WTC11 (cell line): ENCODE measurements at regions not wholly inside any gene's neighbourhood (a gene's known extent, or its start where the extent isn't known, plus 50 kb on each side); places are given as distances from the start of the nearest gene placed in this dataset.

Source experiments
- ATAC-seq: fragments of 200-7000 bp; cut with Tn5 transposase; 2 replicates; pipeline ENCODE4 v1.10.0; 2021; ENCODE audit warnings: mild to moderate bottlenecking, moderate library complexity
- CTCF ChIA-PET: fragments of 300-600 bp; sonication (Branson Sonifier 250); formaldehyde crosslinking; loops from one replicate; lab custom pipeline; 2021; ENCODE audit warnings: antibody characterized with exemption; lab: Charles Lee
- POLR2A ChIA-PET: fragments of 350-600 bp; sonication (Branson Sonifier 250); formaldehyde crosslinking; loops from one replicate; lab custom pipeline; 2021; ENCODE audit warnings: antibody characterized with exemption; lab: Charles Lee
- DNase-seq: peaks from one replicate; pipeline ENCODE4 v3.0.0; 2021; ENCODE audit warnings: low spot score
- H3K27ac Mint-ChIP-seq: 2 replicates; pipeline ENCODE4 v1.8.0; 2021; ENCODE audit warnings: mixed read lengths
- H3K27me3 Mint-ChIP-seq: 2 replicates; pipeline ENCODE4 v1.8.0; 2021; ENCODE audit warnings: low read depth, mild to moderate bottlenecking, moderate library complexity, mixed read lengths
- H3K36me3 Mint-ChIP-seq: 2 replicates; pipeline ENCODE4 v1.8.0; 2021; ENCODE audit warnings: mixed read lengths
- H3K4me1 Mint-ChIP-seq: 2 replicates; pipeline ENCODE4 v1.8.0; 2022; ENCODE audit warnings: mixed read lengths
- H3K4me3 Mint-ChIP-seq: 2 replicates; pipeline ENCODE4 v1.8.0; 2021; ENCODE audit warnings: mild to moderate bottlenecking, moderate library complexity, mixed read lengths
- H3K9me3 Mint-ChIP-seq: 2 replicates; pipeline ENCODE4 v1.8.0; 2021; ENCODE audit warnings: mixed read lengths
- CREB1 ChIP-seq: sonication (generic); formaldehyde crosslinking; IDR thresholded peaks from 2 replicates; pipeline ENCODE4 v1.8.0; 2023; ENCODE audit warnings: mild to moderate bottlenecking, missing genetic modification reagents
- EMX1 ChIP-seq: fragments of 250-450 bp; sonication (Bioruptor Pico); IDR thresholded peaks from 2 replicates; pipeline ENCODE4 v1.8.0; 2021; ENCODE audit warnings: mild to moderate bottlenecking
- GTF2I ChIP-seq: fragments of 250-450 bp; sonication (Bioruptor Pico); conservative IDR thresholded peaks from 2 replicates; pipeline ENCODE4 v1.4.0; 2021; ENCODE audit warnings: mild to moderate bottlenecking
- JUN ChIP-seq: sonication (generic); formaldehyde crosslinking; IDR thresholded peaks from 2 replicates; pipeline ENCODE4 v1.8.0; 2023; ENCODE audit warnings: mild to moderate bottlenecking, missing genetic modification reagents
- NFYB ChIP-seq: sonication (generic); formaldehyde crosslinking; conservative IDR thresholded peaks from 2 replicates; pipeline ENCODE4 v1.8.0; 2022; ENCODE audit warnings: low read depth, missing genetic modification reagents
- OVOL2 ChIP-seq: fragments of 250-450 bp; sonication (Bioruptor Pico); IDR thresholded peaks from 2 replicates; pipeline ENCODE4 v1.9.0; 2021; ENCODE audit warnings: mild to moderate bottlenecking, borderline replicate concordance
- ZNF138 ChIP-seq: sonication (generic); formaldehyde crosslinking; conservative IDR thresholded peaks from 2 replicates; pipeline ENCODE4 v1.8.1; 2022; ENCODE audit warnings: mild to moderate bottlenecking, moderate library complexity, missing genetic modification reagents
- ZNF232 ChIP-seq: sonication (generic); formaldehyde crosslinking; IDR thresholded peaks from 2 replicates; pipeline ENCODE4 v1.8.0; 2022; ENCODE audit warnings: mild to moderate bottlenecking, missing genetic modification reagents
- TF ChIP-seq, protein P1 (sequence below): sonication (generic); formaldehyde crosslinking; IDR thresholded peaks from 2 replicates; pipeline ENCODE4 v1.8.1; 2022; ENCODE audit warnings: missing genetic modification reagents, borderline replicate concordance
- TF ChIP-seq, protein P2 (sequence below): fragments of 250-450 bp; sonication (Bioruptor Pico); IDR thresholded peaks from 2 replicates; pipeline ENCODE4 v1.9.0; 2021; ENCODE audit warnings: moderate library complexity, mild to moderate bottlenecking, inconsistent platforms, borderline replicate concordance
- TF ChIP-seq, protein P3 (sequence below): fragments of 200-600 bp; IDR thresholded peaks from 2 replicates; pipeline ENCODE4 v1.8.0; 2022; ENCODE audit warnings: antibody characterized with exemption
- TF ChIP-seq, protein P4 (sequence below): sonication (generic); formaldehyde crosslinking; IDR thresholded peaks from 2 replicates; pipeline ENCODE4 v1.8.1; 2023; ENCODE audit warnings: mild to moderate bottlenecking, missing genetic modification reagents, moderate library complexity
- TF ChIP-seq, protein P5 (sequence below): sonication (generic); formaldehyde crosslinking; conservative IDR thresholded peaks from 2 replicates; pipeline ENCODE4 v1.8.1; 2023; ENCODE audit warnings: mild to moderate bottlenecking, low read depth, missing genetic modification reagents, moderate library complexity
- TF ChIP-seq, protein P6 (sequence below): sonication (generic); formaldehyde crosslinking; IDR thresholded peaks from 2 replicates; pipeline ENCODE4 v1.8.1; 2022; ENCODE audit warnings: low read depth, missing genetic modification reagents, borderline replicate concordance
- TF ChIP-seq, protein P7 (sequence below): sonication (generic); formaldehyde crosslinking; IDR thresholded peaks from 2 replicates; pipeline ENCODE4 v1.8.1; 2023; ENCODE audit warnings: mild to moderate bottlenecking, moderate library complexity, missing genetic modification reagents
- TF ChIP-seq, protein P8 (sequence below): sonication (generic); formaldehyde crosslinking; IDR thresholded peaks from 2 replicates; pipeline ENCODE4 v1.8.1; 2022; ENCODE audit warnings: mild to moderate bottlenecking, moderate library complexity, missing genetic modification reagents

DNA sequence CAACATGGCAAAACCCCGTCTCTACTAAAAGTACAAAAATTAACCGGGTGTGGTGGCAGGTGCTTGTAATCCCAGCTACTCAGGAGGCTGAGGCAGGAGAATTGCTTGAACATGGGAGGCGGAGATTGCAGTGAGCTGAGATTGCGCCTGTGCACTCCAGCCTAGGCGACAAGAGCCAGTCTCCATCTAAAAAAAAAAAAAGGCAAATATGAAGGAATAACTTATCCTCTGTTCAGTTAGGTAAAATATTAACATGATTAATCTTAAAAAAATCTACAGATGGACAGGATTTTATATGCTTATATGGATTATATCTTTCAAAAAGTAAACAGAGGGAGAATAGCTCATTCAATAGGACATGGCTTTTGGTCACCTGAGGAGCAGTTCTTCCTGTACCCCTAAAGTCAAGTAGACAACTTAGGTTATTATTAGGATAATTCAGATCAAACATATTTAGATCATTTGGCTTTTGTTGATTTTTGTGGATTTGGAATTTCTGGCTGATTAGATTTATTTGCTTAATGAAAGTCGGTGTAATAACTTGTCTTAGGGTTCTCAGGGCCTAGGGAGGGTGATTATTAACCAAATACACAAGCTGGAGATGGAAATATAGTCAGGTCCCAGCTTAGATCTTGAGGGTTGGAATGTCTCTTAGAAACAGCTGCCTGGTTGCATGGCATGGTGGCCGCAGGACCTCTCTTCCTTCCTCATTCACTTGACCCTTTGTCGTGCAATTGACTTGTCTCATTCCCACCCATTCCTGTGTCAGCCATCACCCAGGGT, 82.1 kb upstream of the ONECUT1 start:
- TF ChIP-seq CREB1 (CRISPR knock-in tag) = no peak
- TF ChIP-seq JUN (CRISPR knock-in tag) = no peak
- TF ChIP-seq, protein P1, sequence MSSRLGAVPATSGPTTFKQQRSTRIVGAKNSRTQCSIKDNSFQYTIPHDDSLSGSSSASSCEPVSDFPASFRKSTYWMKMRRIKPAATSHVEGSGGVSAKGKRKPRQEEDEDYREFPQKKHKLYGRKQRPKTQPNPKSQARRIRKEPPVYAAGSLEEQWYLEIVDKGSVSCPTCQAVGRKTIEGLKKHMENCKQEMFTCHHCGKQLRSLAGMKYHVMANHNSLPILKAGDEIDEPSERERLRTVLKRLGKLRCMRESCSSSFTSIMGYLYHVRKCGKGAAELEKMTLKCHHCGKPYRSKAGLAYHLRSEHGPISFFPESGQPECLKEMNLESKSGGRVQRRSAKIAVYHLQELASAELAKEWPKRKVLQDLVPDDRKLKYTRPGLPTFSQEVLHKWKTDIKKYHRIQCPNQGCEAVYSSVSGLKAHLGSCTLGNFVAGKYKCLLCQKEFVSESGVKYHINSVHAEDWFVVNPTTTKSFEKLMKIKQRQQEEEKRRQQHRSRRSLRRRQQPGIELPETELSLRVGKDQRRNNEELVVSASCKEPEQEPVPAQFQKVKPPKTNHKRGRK (CRISPR knock-in tag) = no peak
- TF ChIP-seq, protein P2, sequence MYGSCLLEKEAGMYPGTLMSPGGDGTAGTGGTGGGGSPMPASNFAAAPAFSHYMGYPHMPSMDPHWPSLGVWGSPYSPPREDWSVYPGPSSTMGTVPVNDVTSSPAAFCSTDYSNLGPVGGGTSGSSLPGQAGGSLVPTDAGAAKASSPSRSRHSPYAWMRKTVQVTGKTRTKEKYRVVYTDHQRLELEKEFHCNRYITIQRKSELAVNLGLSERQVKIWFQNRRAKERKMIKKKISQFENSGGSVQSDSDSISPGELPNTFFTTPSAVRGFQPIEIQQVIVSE (CRISPR knock-in tag) = no peak
- no peak for TF ChIP-seq EMX1 (CRISPR knock-in tag)
- no peak for TF ChIP-seq ZNF138 (CRISPR knock-in tag)
- TF ChIP-seq, protein P3, sequence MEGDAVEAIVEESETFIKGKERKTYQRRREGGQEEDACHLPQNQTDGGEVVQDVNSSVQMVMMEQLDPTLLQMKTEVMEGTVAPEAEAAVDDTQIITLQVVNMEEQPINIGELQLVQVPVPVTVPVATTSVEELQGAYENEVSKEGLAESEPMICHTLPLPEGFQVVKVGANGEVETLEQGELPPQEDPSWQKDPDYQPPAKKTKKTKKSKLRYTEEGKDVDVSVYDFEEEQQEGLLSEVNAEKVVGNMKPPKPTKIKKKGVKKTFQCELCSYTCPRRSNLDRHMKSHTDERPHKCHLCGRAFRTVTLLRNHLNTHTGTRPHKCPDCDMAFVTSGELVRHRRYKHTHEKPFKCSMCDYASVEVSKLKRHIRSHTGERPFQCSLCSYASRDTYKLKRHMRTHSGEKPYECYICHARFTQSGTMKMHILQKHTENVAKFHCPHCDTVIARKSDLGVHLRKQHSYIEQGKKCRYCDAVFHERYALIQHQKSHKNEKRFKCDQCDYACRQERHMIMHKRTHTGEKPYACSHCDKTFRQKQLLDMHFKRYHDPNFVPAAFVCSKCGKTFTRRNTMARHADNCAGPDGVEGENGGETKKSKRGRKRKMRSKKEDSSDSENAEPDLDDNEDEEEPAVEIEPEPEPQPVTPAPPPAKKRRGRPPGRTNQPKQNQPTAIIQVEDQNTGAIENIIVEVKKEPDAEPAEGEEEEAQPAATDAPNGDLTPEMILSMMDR = no peak
- TF ChIP-seq ZNF232 (CRISPR knock-in tag) = no peak
- TF ChIP-seq, protein P4, sequence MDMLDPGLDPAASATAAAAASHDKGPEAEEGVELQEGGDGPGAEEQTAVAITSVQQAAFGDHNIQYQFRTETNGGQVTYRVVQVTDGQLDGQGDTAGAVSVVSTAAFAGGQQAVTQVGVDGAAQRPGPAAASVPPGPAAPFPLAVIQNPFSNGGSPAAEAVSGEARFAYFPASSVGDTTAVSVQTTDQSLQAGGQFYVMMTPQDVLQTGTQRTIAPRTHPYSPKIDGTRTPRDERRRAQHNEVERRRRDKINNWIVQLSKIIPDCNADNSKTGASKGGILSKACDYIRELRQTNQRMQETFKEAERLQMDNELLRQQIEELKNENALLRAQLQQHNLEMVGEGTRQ (CRISPR knock-in tag) = no peak
- TF ChIP-seq, protein P5, sequence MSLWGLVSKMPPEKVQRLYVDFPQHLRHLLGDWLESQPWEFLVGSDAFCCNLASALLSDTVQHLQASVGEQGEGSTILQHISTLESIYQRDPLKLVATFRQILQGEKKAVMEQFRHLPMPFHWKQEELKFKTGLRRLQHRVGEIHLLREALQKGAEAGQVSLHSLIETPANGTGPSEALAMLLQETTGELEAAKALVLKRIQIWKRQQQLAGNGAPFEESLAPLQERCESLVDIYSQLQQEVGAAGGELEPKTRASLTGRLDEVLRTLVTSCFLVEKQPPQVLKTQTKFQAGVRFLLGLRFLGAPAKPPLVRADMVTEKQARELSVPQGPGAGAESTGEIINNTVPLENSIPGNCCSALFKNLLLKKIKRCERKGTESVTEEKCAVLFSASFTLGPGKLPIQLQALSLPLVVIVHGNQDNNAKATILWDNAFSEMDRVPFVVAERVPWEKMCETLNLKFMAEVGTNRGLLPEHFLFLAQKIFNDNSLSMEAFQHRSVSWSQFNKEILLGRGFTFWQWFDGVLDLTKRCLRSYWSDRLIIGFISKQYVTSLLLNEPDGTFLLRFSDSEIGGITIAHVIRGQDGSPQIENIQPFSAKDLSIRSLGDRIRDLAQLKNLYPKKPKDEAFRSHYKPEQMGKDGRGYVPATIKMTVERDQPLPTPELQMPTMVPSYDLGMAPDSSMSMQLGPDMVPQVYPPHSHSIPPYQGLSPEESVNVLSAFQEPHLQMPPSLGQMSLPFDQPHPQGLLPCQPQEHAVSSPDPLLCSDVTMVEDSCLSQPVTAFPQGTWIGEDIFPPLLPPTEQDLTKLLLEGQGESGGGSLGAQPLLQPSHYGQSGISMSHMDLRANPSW (CRISPR knock-in tag) = no peak
- no peak for TF ChIP-seq NFYB (CRISPR knock-in tag)
- TF ChIP-seq, protein P6, sequence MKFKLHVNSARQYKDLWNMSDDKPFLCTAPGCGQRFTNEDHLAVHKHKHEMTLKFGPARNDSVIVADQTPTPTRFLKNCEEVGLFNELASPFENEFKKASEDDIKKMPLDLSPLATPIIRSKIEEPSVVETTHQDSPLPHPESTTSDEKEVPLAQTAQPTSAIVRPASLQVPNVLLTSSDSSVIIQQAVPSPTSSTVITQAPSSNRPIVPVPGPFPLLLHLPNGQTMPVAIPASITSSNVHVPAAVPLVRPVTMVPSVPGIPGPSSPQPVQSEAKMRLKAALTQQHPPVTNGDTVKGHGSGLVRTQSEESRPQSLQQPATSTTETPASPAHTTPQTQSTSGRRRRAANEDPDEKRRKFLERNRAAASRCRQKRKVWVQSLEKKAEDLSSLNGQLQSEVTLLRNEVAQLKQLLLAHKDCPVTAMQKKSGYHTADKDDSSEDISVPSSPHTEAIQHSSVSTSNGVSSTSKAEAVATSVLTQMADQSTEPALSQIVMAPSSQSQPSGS = no peak
- TF ChIP-seq, protein P7, sequence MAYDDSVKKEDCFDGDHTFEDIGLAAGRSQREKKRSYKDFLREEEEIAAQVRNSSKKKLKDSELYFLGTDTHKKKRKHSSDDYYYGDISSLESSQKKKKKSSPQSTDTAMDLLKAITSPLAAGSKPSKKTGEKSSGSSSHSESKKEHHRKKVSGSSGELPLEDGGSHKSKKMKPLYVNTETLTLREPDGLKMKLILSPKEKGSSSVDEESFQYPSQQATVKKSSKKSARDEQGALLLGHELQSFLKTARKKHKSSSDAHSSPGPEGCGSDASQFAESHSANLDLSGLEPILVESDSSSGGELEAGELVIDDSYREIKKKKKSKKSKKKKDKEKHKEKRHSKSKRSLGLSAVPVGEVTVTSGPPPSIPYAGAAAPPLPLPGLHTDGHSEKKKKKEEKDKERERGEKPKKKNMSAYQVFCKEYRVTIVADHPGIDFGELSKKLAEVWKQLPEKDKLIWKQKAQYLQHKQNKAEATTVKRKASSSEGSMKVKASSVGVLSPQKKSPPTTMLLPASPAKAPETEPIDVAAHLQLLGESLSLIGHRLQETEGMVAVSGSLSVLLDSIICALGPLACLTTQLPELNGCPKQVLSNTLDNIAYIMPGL (CRISPR knock-in tag) = no peak
- no peak for TF ChIP-seq OVOL2 (CRISPR knock-in tag)
- TF ChIP-seq, protein P8, sequence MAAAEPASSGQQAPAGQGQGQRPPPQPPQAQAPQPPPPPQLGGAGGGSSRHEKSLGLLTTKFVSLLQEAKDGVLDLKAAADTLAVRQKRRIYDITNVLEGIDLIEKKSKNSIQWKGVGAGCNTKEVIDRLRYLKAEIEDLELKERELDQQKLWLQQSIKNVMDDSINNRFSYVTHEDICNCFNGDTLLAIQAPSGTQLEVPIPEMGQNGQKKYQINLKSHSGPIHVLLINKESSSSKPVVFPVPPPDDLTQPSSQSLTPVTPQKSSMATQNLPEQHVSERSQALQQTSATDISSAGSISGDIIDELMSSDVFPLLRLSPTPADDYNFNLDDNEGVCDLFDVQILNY (CRISPR knock-in tag) = no peak
- TF ChIP-seq GTF2I (CRISPR knock-in tag) = no peak
- Mint-ChIP-seq H3K4me3 (no peak overlapping the region), H3K9me3 (no peaks in the 10 kb centered on the region), H3K36me3 (no peaks in the 10 kb centered on the region), H3K27me3 (peaks cover 29% of the 10 kb centered on the region), H3K27ac (no peak overlapping the region), H3K4me1 (peaks cover 11% of the 10 kb centered on the region)
- ChIA-PET CTCF (interaction anchor here (0.8 kb wide), 1 partner anchor 67 kb away, joined by 4 read pairs; no protein-coding TSS in a partner anchor), POLR2A (interaction anchor here (0.7 kb wide), 1 partner anchor 97 kb away, joined by 4 read pairs; no protein-coding TSS in a partner anchor)
- no peak for DNase-seq
- no peak for ATAC-seq
